Activated naive CD4-positive, alpha-beta T cell treated with anti-CD3 and anti-CD28 coated beads, Interleukin-2, amount 10 ng/mL, durations not matched to agents 7 days and 5 days (primary cell): ENCODE measurements at regions not wholly inside any gene's neighbourhood (a gene's known extent, or its start where the extent isn't known, plus 50 kb on each side); places are given as distances from the start of the nearest gene placed in this dataset.

ENCODE experiments used
- CTCF ChIA-PET: fragments of 350-600 bp; sonication (Branson Sonifier 250); formaldehyde crosslinking; loops from one replicate; lab custom pipeline; 2021; ENCODE audit warnings: antibody characterized with exemption; lab: Charles Lee
- DNase-seq: peaks from one replicate; pipeline ENCODE4 v3.0.0-alpha.2; 2020
- H3K27ac Mint-ChIP-seq: one replicate; pipeline ENCODE4 v1.8.0; 2021; ENCODE audit warnings: mild to moderate bottlenecking, moderate library complexity, mixed read lengths
- H3K27me3 Mint-ChIP-seq: one replicate; pipeline ENCODE4 v1.8.0; 2021; ENCODE audit warnings: mild to moderate bottlenecking, mixed read lengths
- H3K36me3 Mint-ChIP-seq: one replicate; pipeline ENCODE4 v1.8.0; 2021; ENCODE audit warnings: mixed read lengths
- H3K4me1 Mint-ChIP-seq: one replicate; pipeline ENCODE4 v1.8.0; 2021; ENCODE audit warnings: mixed read lengths
- H3K4me3 Mint-ChIP-seq: one replicate; pipeline ENCODE4 v1.8.0; 2021; ENCODE audit warnings: mild to moderate bottlenecking, moderate library complexity, mixed read lengths
- H3K9me3 Mint-ChIP-seq: one replicate; pipeline ENCODE4 v1.8.0; 2021; ENCODE audit warnings: mixed read lengths

DNA sequence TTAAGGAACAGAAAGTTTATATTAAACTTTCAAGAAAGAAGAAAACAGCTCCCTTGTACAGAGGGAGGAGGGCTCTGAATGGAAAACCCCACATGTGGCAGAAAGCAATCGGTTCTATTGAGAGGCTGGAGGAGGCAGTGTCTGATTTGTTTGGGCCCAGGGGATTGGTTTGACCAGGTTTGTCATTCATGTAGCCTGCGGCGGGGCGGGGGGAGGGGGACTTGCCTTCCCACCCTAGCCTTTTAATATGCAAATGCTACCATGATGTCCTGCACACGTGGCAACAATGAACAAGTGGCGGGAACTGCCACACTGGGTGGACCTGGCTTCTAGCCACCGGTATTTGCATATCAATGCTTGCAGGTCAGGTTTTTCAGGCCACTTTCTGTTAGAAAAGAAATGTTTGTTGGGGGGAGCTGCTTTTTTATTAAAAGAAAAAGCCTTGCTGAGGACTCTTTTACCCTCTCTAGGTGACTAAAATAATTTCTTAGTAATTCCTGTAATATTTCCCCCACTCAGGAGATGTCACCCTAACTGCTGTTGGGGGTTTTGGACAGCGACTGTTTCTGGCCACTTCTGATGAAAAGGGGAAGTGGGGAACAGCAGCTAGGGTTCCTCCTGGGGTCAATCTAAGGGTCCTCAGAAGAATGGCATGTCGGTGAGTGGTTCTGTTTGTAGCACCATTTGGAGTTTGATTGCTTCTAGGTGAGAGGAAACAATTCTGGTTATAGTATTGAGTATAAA is 691.2 kb downstream of the TBL1XR1 start:
- Mint-ChIP-seq H3K27ac (no peak overlapping the region), H3K9me3 (peaks cover 2% of the 10 kb centered on the region), H3K4me3 (no peak overlapping the region), H3K27me3 (no peaks in the 10 kb centered on the region), H3K36me3 (no peaks in the 10 kb centered on the region), H3K4me1 (no peaks in the 10 kb centered on the region)
- CTCF ChIA-PET: no interaction called here
- no peak for DNase-seq

DNA sequence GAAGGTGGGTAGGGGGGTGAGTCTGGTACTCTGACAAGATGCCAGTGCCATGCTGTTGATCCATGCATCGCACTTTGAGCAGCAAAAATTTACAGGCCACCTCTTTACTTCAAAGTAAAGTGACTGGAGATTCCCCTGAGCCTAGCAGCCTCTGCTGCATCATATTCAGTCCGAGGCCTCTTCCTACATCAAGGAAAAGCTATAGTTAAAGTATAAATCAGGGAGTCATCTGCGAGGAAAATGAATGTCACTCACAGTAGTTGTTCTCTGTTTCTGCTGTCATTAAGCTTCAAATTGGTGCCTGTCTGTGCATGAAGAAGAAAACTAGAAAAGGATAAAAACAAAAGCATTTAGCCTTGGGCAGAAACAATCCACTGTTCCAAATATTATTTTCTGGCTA is 706.2 kb downstream of the TBL1XR1 start:
- CTCF ChIA-PET: no interaction called here
- H3K27me3 Mint-ChIP-seq: no peaks in the 10 kb centered on the region
- H3K36me3 Mint-ChIP-seq: no peaks in the 10 kb centered on the region
- no peak for DNase-seq
- no peak overlapping the region for H3K27ac Mint-ChIP-seq
- H3K4me3 Mint-ChIP-seq: no peak overlapping the region
- H3K4me1 Mint-ChIP-seq: no peaks in the 10 kb centered on the region
- peaks cover 4% of the 10 kb centered on the region for H3K9me3 Mint-ChIP-seq

DNA sequence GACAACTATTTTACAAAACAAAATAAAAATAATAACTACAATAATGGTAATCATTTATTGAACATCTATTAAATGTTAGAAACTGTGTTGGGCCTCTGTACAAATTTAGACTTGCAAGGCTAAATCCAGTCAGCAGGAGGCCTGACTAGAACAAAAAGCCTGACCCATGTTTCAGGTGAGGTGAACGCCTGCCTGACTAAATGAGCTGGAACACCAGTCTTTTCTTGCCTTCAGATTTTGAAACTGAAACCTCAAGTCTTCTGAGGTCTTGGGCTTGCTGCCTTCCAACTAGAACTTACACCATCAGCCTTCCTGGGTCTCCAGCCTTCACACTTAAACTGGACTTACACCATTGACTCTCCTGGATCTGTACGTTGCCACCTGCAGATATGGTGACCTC is 706.9 kb downstream of the TBL1XR1 start:
- no peaks in the 10 kb centered on the region for H3K27me3 Mint-ChIP-seq
- H3K4me1 Mint-ChIP-seq: no peaks in the 10 kb centered on the region
- CTCF ChIA-PET: no interaction called here
- H3K27ac Mint-ChIP-seq: no peak overlapping the region
- H3K4me3 Mint-ChIP-seq: no peak overlapping the region
- peaks cover 4% of the 10 kb centered on the region for H3K9me3 Mint-ChIP-seq
- H3K36me3 Mint-ChIP-seq: no peaks in the 10 kb centered on the region
- no peak for DNase-seq

DNA sequence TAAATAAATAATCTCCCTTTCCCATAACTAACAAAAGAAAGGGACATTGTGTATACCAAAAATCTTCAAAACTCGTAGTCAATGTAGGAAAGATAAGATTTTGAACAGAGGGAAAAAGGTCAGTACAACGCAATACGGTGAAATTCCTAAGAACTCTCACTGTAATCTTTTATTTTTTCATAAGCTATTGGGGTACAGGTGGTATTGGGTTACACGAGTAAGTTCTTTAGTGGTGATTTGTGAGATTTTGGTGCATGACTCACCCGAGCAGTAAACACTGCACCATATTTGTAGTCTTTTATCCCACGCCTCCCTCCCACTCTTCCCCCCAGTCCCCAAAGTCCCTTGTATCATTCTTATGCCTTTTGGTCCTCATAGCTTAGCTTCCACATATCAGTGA is 718.0 kb downstream of the TBL1XR1 start:
- CTCF ChIA-PET: no interaction called here
- Mint-ChIP-seq H3K4me3 (no peak overlapping the region), H3K4me1 (no peaks in the 10 kb centered on the region), H3K9me3 (no peaks in the 10 kb centered on the region), H3K27me3 (no peaks in the 10 kb centered on the region), H3K36me3 (no peaks in the 10 kb centered on the region), H3K27ac (no peak overlapping the region)
- DNase-seq: no peak

DNA sequence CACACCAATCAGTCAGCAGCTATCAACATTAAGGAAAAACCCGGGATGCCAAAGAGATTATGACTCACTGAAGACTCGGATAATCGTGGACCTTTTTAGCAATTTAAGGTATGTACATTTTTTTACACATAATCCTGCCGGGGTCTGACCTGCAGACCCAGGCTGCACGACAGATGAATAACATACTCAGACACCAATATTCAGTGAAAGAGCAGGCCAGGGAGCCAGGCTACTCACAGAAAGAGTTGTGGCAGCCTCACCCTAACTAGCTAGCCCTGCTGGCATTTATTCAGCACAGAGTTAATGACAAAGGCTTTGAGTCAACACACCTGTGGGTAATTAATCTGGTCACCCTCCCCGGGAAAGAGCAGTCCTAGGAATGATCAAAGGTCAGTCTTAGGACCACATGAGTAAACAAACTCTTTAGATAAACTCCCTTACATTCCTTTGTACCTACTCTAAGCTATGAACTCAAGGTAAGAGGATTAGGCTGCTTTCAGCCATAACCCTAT is 727.5 kb downstream of the TBL1XR1 start:
- Mint-ChIP-seq H3K36me3 (no peaks in the 10 kb centered on the region), H3K27me3 (no peaks in the 10 kb centered on the region), H3K9me3 (no peaks in the 10 kb centered on the region), H3K4me1 (no peaks in the 10 kb centered on the region), H3K27ac (no peak overlapping the region), H3K4me3 (no peak overlapping the region)
- DNase-seq: no peak
- CTCF ChIA-PET: no interaction called here

DNA sequence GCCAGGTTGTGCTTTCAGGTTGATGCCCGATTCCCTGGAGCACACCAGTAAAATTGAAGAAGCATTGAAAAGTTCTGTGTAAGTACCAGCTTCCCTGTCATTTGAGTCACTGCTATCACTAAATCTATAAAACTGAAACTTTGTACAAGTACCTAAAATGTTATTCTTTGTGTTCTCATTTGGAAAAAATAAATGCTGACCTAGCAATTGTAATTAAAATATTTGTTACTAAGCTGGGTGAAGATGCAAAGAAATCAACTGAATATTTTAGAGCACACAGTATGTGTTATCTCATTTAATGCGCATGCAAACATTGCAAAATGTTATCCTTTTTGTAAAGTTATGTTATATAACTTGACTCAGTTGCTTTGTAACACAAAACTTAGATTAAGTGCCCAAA is 733.7 kb downstream of the TBL1XR1 start:
- H3K27ac Mint-ChIP-seq: no peak overlapping the region
- no peak for DNase-seq
- CTCF ChIA-PET: no interaction called here
- no peak overlapping the region for H3K4me3 Mint-ChIP-seq
- H3K36me3 Mint-ChIP-seq: no peaks in the 10 kb centered on the region
- no peaks in the 10 kb centered on the region for H3K27me3 Mint-ChIP-seq
- peaks cover 4% of the 10 kb centered on the region for H3K9me3 Mint-ChIP-seq
- no peaks in the 10 kb centered on the region for H3K4me1 Mint-ChIP-seq

DNA sequence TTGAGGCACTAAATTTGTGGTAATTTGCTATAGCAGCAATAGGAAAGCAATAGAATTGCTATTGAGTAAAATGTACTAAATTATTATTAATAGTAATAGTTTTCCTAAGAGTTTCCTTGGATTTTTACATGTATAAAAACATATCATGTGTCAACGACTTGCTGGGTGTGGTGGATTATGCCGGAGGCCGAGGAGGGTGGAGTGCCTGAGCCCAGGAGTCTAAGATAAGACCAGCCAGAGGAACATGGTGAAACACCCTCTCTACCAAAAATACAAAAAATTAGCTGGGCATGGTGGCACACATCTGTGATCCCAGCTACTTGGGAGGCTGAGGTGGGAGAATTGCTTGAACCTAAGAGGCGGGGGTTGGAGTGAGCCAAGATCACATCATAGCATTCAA is 749.9 kb downstream of the TBL1XR1 start:
- CTCF ChIA-PET: no interaction called here
- no peaks in the 10 kb centered on the region for H3K4me1 Mint-ChIP-seq
- no peaks in the 10 kb centered on the region for H3K36me3 Mint-ChIP-seq
- no peak overlapping the region for H3K27ac Mint-ChIP-seq
- H3K4me3 Mint-ChIP-seq: no peak overlapping the region
- peaks cover 10% of the 10 kb centered on the region for H3K9me3 Mint-ChIP-seq
- no peaks in the 10 kb centered on the region for H3K27me3 Mint-ChIP-seq
- DNase-seq: no peak

DNA sequence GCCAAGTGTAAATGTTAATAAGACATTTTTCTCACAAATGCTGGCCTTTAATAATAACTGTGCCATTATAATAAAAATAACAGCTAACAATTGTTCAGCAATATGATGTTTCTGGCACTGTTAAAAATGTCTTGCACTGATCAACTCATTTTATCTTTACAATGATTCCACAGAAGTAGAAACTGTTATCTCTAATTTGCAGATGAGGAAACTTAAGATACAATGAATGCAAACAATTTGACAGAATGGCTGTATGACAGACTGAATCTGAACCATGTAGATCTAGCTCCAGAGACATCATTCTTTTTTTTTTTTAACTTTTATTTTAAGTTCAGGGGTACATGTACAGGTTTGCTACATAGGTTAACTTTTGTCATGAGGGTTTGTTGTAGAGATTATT is 755.0 kb downstream of the TBL1XR1 start:
- Mint-ChIP-seq H3K4me3 (no peak overlapping the region), H3K36me3 (no peaks in the 10 kb centered on the region), H3K4me1 (no peaks in the 10 kb centered on the region), H3K27ac (no peak overlapping the region), H3K9me3 (peaks cover 4% of the 10 kb centered on the region), H3K27me3 (no peaks in the 10 kb centered on the region)
- DNase-seq: no peak
- CTCF ChIA-PET: interaction anchor here (0.6 kb wide), 1 partner anchor 25 kb away, joined by 3 read pairs; no protein-coding TSS in a partner anchor

DNA sequence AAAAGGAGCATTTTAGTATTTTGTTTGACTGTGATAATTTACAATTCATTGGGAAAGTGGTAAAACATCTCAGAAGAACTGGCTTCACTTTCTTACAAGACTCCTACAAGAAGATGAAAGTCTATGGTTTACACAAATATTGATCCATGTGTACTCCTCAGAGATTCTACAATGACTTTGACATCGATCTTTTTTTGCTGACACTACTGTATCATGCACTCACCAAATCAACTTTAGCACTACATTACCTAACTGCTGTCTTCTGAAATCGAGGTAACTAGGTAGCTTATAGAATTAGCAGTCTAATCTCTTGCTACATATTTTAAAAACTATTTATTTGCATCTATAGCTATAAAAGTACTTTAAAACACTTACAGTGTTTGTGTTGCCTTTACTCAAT is 757.6 kb downstream of the TBL1XR1 start:
- Mint-ChIP-seq H3K27ac (no peak overlapping the region), H3K36me3 (no peaks in the 10 kb centered on the region), H3K4me3 (no peak overlapping the region), H3K4me1 (no peaks in the 10 kb centered on the region), H3K9me3 (no peaks in the 10 kb centered on the region), H3K27me3 (no peaks in the 10 kb centered on the region)
- no peak for DNase-seq
- CTCF ChIA-PET: no interaction called here

DNA sequence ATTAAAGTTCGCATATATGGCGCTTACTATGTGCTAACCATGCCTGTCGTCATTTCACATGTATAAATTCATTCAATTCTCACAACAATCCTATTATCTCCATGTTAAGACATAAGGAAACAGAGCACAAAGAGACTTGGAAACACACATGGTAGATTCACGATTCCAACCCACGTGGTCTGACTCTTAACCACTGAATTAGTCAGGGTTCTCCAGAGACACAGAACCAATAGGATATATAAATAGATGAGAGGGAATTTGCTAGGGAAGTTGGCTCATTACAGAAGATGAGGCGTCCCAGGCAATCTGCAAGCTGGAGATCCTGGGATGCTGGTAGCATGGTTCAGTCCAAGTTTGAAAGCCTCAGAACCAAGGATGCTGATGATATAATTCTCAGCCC is 765.3 kb downstream of the TBL1XR1 start:
- peaks cover 1% of the 10 kb centered on the region for H3K9me3 Mint-ChIP-seq
- H3K4me1 Mint-ChIP-seq: no peaks in the 10 kb centered on the region
- H3K4me3 Mint-ChIP-seq: no peak overlapping the region
- CTCF ChIA-PET: no interaction called here
- no peaks in the 10 kb centered on the region for H3K36me3 Mint-ChIP-seq
- H3K27ac Mint-ChIP-seq: no peak overlapping the region
- DNase-seq: no peak
- no peaks in the 10 kb centered on the region for H3K27me3 Mint-ChIP-seq

DNA sequence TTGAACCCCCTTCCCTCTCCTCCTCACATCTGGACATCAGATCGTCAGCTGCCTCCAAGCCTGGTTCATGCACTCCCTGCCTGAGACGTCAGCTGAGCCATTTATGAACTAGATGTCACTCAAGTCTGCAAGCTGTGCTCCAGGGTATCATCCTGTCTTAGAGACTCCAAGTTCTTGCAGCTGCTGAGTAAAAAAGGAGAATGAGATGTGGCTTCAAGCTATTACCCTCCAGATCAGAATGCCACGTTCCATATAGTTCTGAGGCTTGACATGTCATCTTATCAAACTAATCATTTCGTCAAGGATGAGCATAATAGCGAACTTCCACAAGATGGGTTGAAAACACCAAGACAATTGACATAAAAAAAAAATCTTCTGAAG is 766.3 kb downstream of the TBL1XR1 start:
- H3K27me3 Mint-ChIP-seq: no peaks in the 10 kb centered on the region
- CTCF ChIA-PET: no interaction called here
- no peak overlapping the region for H3K4me3 Mint-ChIP-seq
- H3K27ac Mint-ChIP-seq: no peak overlapping the region
- H3K9me3 Mint-ChIP-seq: peaks cover 1% of the 10 kb centered on the region
- H3K36me3 Mint-ChIP-seq: no peaks in the 10 kb centered on the region
- DNase-seq: no peak
- no peaks in the 10 kb centered on the region for H3K4me1 Mint-ChIP-seq

DNA sequence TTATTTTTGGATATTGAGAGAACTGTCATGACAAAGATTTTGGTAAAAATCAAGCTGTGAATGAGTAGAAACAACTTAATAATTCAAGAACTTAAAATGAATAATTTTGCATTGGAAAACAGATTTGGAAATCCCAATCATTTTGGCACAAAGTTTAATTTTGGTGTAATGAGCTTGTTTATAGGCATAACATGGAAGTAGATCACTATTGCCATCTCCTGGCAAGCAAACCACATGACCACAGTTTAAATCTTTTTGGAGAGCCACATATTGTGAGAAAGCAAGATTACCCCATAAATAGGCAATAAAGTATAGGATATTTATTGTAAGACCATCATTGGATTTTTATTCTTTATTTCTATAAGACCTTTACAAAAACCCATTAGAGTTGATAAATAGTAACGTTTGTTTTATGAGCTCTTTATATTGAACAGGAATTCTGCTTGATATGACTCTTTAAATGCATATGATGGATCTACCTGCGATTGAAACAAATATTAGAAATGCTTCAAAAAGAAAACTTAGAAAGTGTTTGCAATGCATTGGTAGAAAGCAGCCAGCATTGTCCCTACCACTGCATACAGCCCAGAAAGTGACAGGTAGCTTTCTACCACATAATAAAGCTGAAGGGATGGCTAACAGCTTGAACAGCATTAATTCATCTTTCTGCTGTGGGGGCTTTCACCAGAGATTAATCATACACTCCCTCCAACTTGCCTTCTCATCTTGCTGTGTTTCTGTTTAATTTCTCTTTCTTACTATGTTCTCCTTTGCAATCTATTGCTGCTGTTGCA is 766.8 kb downstream of the TBL1XR1 start:
- Mint-ChIP-seq H3K4me1 (no peaks in the 10 kb centered on the region), H3K36me3 (no peaks in the 10 kb centered on the region), H3K27ac (no peak overlapping the region), H3K27me3 (no peaks in the 10 kb centered on the region), H3K4me3 (no peak overlapping the region), H3K9me3 (peaks cover 1% of the 10 kb centered on the region)
- CTCF ChIA-PET: interaction anchor here (1.7 kb wide), 1 partner anchor 13 kb away, joined by 6 read pairs; no protein-coding TSS in a partner anchor
- no peak for DNase-seq

DNA sequence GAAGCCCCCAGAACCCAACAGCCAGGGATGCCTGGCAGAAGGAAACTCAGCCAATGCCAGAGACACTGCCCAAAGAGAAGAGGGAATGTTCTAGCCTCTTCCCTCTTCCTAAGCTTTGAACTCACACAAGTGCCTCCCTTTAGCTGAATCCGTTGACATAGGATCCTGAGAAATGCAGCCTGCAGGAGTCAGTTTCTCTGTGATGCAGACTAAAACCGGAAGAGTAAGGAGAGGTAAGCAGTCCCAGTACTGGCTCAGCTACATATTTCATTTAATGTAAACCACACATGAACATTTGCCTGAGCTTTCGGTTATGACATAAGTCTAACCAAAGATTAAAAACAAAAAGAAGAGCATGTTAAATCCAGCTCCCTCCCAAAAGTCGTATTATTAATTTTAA is 768.7 kb downstream of the TBL1XR1 start:
- CTCF ChIA-PET: no interaction called here
- H3K27ac Mint-ChIP-seq: no peak overlapping the region
- no peaks in the 10 kb centered on the region for H3K36me3 Mint-ChIP-seq

DNA sequence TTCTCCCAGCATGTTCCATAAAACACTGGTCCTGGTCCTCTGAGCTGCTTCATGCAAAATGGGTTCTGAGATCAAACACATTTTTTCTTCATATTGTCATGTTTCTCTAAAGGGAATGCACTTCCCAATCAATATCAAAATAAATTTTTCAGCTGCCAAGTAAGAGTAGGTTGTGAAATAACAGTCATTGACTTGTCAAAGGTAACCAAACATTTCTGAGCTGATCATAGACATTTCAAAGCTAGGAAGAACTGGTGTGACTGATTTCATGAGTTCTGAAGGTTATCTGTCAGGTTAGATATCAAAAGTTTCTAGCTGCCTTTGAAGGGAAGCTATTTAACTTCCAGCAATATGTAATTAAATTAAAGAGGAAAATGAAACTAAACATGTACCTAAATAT is 770.9 kb downstream of the TBL1XR1 start:
- no peaks in the 10 kb centered on the region for H3K36me3 Mint-ChIP-seq
- no peaks in the 10 kb centered on the region for H3K4me1 Mint-ChIP-seq
- H3K27me3 Mint-ChIP-seq: no peaks in the 10 kb centered on the region
- H3K4me3 Mint-ChIP-seq: no peak overlapping the region
- CTCF ChIA-PET: no interaction called here
- H3K9me3 Mint-ChIP-seq: no peaks in the 10 kb centered on the region
- no peak overlapping the region for H3K27ac Mint-ChIP-seq
- no peak for DNase-seq

More for the DNA sequence above, 768.7 kb downstream of the TBL1XR1 start:
- Mint-ChIP-seq H3K4me3 (no peak overlapping the region), H3K27me3 (no peaks in the 10 kb centered on the region), H3K9me3 (no peaks in the 10 kb centered on the region), H3K4me1 (no peaks in the 10 kb centered on the region)
- no peak for DNase-seq

DNA sequence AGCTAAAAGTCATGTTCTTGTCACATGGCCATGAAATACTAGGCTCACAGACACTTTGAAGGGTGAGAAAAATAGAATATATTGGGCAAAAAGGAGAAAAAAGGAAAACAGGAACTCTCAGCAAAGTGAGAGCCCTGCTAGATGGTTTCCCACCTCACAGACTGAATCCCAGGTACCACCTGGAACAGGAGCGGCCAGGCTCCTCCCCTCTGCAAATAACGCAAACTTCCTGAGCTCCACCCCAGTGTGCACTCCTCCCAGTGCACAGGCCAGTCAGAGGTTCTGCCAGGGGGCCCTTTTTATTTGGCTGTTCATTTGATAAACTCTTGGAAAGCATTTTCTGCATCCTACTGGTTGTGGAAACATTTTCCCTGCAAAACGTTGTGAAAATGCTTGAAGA is 780.4 kb downstream of the TBL1XR1 start:
- Mint-ChIP-seq H3K36me3 (no peaks in the 10 kb centered on the region), H3K4me1 (no peaks in the 10 kb centered on the region), H3K4me3 (no peak overlapping the region), H3K27ac (no peak overlapping the region), H3K9me3 (peaks cover 5% of the 10 kb centered on the region), H3K27me3 (no peaks in the 10 kb centered on the region)
- DNase-seq: no peak
- CTCF ChIA-PET: interaction anchor here (0.6 to 2.2 kb wide), 2 partner anchors 13 to 25 kb away, joined by 3 to 6 read pairs; no protein-coding TSS in a partner anchor
